Endodermal cell (in vitro differentiated cells): ENCODE measurements at regions not wholly inside any gene's neighbourhood (a gene's known extent, or its start where the extent isn't known, plus 50 kb on each side); places are given as distances from the start of the nearest gene placed in this dataset.

Experiments
- DNase-seq: peaks from one replicate; pipeline ENCODE4 v3.0.0-alpha.2; 2017
- H3K27ac ChIP-seq: 2 replicates; pipeline ENCODE4 v1.5.1; 2013; ENCODE audit warnings: mild to moderate bottlenecking, low read depth, low read length, moderate library complexity
- H3K27me3 ChIP-seq: 2 replicates; pipeline ENCODE4 v1.6.1; 2013; ENCODE audit warnings: mild to moderate bottlenecking, low read length, moderate library complexity; ENCODE audit not compliant: insufficient read depth, control insufficient read depth, poor library complexity, severe bottlenecking
- H3K36me3 ChIP-seq: 2 replicates; pipeline ENCODE4 v1.7.0; 2013; ENCODE audit warnings: mild to moderate bottlenecking, low read length, moderate library complexity; ENCODE audit not compliant: control insufficient read depth, insufficient read depth
- H3K4me1 ChIP-seq: one replicate; pipeline ENCODE4 v1.7.0; 2013; ENCODE audit warnings: low read length; ENCODE audit not compliant: control insufficient read depth, insufficient read depth
- H3K4me3 ChIP-seq: 2 replicates; pipeline ENCODE4 v1.5.1; 2013; ENCODE audit warnings: mild to moderate bottlenecking, low read length, moderate library complexity
- H3K9ac ChIP-seq: 2 replicates; pipeline ENCODE4 v1.6.1; 2013; ENCODE audit warnings: mild to moderate bottlenecking, low read length, moderate library complexity; ENCODE audit not compliant: poor library complexity, severe bottlenecking; ENCODE audit errors: extremely low read depth
- H3K9me3 ChIP-seq: 2 replicates; pipeline ENCODE4 v1.6.1; 2013; ENCODE audit warnings: mild to moderate bottlenecking, low read length, moderate library complexity; ENCODE audit not compliant: control insufficient read depth
- H3K27ac Mint-ChIP-seq: 2 replicates; pipeline ENCODE4 v1.8.0; 2020; ENCODE audit warnings: mixed read lengths
- H3K27me3 Mint-ChIP-seq: 2 replicates; pipeline ENCODE4 v1.8.0; 2021; ENCODE audit warnings: mild to moderate bottlenecking, mixed read lengths; ENCODE audit not compliant: insufficient read depth
- H3K36me3 Mint-ChIP-seq: 2 replicates; pipeline ENCODE4 v1.8.0; 2020; ENCODE audit warnings: low read depth, mixed read lengths
- H3K4me1 Mint-ChIP-seq: 2 replicates; pipeline ENCODE4 v1.8.0; 2020; ENCODE audit warnings: mixed read lengths
- H3K4me3 Mint-ChIP-seq: 2 replicates; pipeline ENCODE4 v1.8.0; 2020; ENCODE audit warnings: mild to moderate bottlenecking, moderate library complexity, mixed read lengths
- H3K9me3 Mint-ChIP-seq: 2 replicates; pipeline ENCODE4 v1.8.0; 2020; ENCODE audit warnings: mild to moderate bottlenecking, mixed read lengths
- WGBS, 2 experiments: methylation state at CpG; one replicate each; pipeline versions ENCODE4 v1.1.5 to v1.1.7; 2013; ENCODE audit warnings: missing lambda C conversion rate in 2 of 2, mixed read lengths in 1 of 2; ENCODE audit not compliant: insufficient coverage in 1 of 2, insufficient read length in 1 of 2; 5-methylcytosine and 5-hydroxymethylcytosine counted together
- TF ChIP-seq, protein P1 (sequence below): fragments of 200-600 bp; sonication (generic); conservative IDR thresholded peaks from 2 replicates; pipeline ENCODE4 v1.5.0; 2021; ENCODE audit warnings: antibody characterized with exemption, mild to moderate bottlenecking

- H3K4me1 ChIP-seq: no peaks in the 10 kb centered on the region
- Mint-ChIP-seq H3K4me1 (no peaks in the 10 kb centered on the region), H3K27me3 (no peaks in the 10 kb centered on the region), H3K4me3 (no peak overlapping the region), H3K27ac (no peak overlapping the region), H3K36me3 (no peaks in the 10 kb centered on the region), H3K9me3 (no peaks in the 10 kb centered on the region)
- H3K27me3 ChIP-seq: no peaks in the 10 kb centered on the region
- no peak overlapping the region for H3K4me3 ChIP-seq
- TF ChIP-seq, protein P1, sequence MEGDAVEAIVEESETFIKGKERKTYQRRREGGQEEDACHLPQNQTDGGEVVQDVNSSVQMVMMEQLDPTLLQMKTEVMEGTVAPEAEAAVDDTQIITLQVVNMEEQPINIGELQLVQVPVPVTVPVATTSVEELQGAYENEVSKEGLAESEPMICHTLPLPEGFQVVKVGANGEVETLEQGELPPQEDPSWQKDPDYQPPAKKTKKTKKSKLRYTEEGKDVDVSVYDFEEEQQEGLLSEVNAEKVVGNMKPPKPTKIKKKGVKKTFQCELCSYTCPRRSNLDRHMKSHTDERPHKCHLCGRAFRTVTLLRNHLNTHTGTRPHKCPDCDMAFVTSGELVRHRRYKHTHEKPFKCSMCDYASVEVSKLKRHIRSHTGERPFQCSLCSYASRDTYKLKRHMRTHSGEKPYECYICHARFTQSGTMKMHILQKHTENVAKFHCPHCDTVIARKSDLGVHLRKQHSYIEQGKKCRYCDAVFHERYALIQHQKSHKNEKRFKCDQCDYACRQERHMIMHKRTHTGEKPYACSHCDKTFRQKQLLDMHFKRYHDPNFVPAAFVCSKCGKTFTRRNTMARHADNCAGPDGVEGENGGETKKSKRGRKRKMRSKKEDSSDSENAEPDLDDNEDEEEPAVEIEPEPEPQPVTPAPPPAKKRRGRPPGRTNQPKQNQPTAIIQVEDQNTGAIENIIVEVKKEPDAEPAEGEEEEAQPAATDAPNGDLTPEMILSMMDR: no peak
- H3K9ac ChIP-seq: no peak overlapping the region
- no peaks in the 10 kb centered on the region for H3K36me3 ChIP-seq
- H3K9me3 ChIP-seq: no peaks in the 10 kb centered on the region
- H3K27ac ChIP-seq: no peak overlapping the region
- WGBS, 2 experiments: 95 to 100% methylated on average over 4 of the region's 4 CpGs
- DNase-seq: no peak
These were observed 1009.6 kb downstream of the ROBO2 start for GRCh38 chr3:78049521-78049920.

DNA sequence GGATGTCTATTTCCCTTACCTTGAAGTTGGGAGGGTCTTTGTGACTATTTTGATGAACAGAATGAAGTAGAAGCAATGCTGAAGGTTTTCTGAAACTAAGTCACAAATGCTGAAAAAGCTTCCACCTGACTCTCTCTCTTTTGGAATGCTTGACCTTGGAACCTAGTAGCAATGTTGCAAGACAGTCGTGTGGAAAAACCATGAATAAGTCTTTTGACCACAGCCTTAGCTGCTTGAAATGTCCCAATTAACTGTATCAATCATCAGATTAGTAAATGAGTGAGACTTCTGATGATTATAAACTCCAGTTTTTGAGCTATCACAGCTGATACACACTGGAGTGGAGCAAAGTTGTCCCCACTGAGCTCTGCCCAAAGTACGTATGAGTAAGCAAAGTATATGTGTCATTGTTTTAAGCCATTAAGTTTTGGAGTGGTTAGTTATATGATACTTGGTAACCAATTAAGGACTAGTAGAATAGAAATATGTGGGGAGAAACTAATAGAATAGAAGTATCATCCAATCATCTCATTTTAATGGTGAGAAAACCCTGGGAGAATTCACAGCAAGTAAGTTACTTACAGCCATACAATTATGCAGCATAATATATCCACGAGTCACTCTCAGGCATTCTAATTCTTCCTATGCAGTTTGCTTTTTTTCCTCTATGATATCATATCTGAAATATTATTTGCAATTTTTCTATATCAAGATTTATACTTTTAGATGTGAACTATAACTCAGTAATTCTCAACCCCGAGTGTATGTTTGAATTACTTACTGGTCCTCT lies 1010.6 kb downstream of the ROBO2 start:
- Histone ChIP-seq H3K4me3 (no peak overlapping the region), H3K9ac (no peak overlapping the region), H3K4me1 (no peaks in the 10 kb centered on the region), H3K27ac (no peak overlapping the region), H3K9me3 (no peaks in the 10 kb centered on the region), H3K27me3 (no peaks in the 10 kb centered on the region), H3K36me3 (no peaks in the 10 kb centered on the region)
- no peak for DNase-seq
- no peak overlapping the region for H3K27ac Mint-ChIP-seq
- H3K36me3 Mint-ChIP-seq: no peaks in the 10 kb centered on the region
- WGBS, 2 experiments: 82 to 86% methylated on average over 2 to 4 of the region's 4 CpGs
- no peaks in the 10 kb centered on the region for H3K9me3 Mint-ChIP-seq
- TF ChIP-seq, protein P1: no peak
- H3K4me1 Mint-ChIP-seq: no peaks in the 10 kb centered on the region
- H3K27me3 Mint-ChIP-seq: no peaks in the 10 kb centered on the region
- no peak overlapping the region for H3K4me3 Mint-ChIP-seq

- WGBS, 2 experiments: 92 to 97% methylated on average over 8 of the region's 8 CpGs
- no peaks in the 10 kb centered on the region for H3K27me3 ChIP-seq
- TF ChIP-seq, protein P1: no peak
- H3K9me3 Mint-ChIP-seq: no peaks in the 10 kb centered on the region
- no peak overlapping the region for H3K9ac ChIP-seq
- H3K4me3 Mint-ChIP-seq: no peak overlapping the region
- H3K36me3 Mint-ChIP-seq: no peaks in the 10 kb centered on the region
- no peaks in the 10 kb centered on the region for H3K27me3 Mint-ChIP-seq
- H3K4me3 ChIP-seq: no peak overlapping the region
- no peak overlapping the region for H3K27ac ChIP-seq
- H3K9me3 ChIP-seq: no peaks in the 10 kb centered on the region
- peaks cover 4% of the 10 kb centered on the region for H3K4me1 Mint-ChIP-seq
- no peaks in the 10 kb centered on the region for H3K4me1 ChIP-seq
- no peak overlapping the region for H3K27ac Mint-ChIP-seq
- H3K36me3 ChIP-seq: no peaks in the 10 kb centered on the region
- no peak for DNase-seq
These were observed 1012.8 kb downstream of the ROBO2 start for GRCh38 chr3:78052746-78053145.
